ENCODE measurements at regions not wholly inside any gene's neighbourhood (a gene's known extent, or its start where the extent isn't known, plus 50 kb on each side); places are given as distances from the start of the nearest gene placed in this dataset.

DNA sequence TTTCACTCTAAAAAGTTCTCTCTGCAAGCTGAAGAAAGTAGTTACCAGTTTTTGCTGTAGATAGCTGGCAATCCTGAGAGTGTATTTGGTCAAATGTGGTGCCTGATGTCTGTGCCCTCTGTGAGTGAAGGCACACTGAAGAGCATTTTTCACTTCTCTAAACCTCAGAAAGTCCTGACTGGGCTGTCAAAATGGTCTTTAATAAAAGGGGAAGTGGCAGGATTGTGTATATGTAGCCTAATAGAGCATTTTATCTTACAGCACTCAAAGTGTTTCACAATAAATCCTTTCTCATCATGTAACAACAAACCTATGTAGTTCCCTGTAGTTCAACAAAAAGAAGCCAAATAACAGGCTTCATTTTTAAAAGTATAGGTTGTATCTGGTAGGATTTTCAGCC lies 1552.3 kb upstream of the SLC39A10 start:
- H3K9me3 ChIP-seq = no peaks in the 10 kb centered on the region
- DNase-seq = no peak
- intact Hi-C loops (cut with DNase I; ENCODE audit: low total_unique reads) = no loop called here
- no peaks in the 10 kb centered on the region for H3K27me3 ChIP-seq
- no peaks in the 10 kb centered on the region for H3K36me3 ChIP-seq
- no peak overlapping the region for H3K4me3 ChIP-seq
- no peak overlapping the region for H3K27ac ChIP-seq
- H3K4me1 ChIP-seq = no peaks in the 10 kb centered on the region
- no peak for TF ChIP-seq CTCF (IDR thresholded peaks at IDR 0.05)

DNA sequence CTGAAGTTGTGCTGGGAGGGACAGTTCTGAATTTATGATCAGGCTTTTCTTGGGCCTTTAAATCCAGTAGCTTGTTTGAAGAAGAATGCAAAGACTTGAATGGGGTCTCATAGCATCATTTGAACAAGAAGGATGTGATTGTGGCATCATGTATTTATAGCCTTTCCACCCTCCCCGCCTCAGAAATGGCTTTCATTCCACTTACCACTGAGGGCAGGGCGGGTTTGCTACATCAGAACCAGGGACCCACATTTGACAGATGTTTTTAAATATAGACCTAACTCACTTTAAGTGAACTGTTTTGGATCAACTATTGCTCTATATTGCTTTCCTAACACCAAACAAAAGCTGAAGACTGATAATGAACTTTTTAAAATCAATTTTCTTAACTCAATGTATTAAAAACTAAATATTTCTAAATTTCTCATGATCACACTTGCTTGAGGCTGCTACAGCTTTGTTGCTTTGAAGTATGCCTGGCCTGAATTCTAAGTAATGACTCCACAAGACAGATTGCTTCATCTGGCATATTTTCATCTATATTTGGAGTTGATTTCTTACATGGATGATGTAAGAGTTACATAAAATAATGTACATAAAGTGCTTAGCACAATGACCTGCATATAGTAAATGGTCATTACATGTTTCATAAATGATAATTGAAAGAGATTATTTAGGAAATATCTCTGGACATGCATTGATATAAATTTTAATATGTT lies 1552.9 kb upstream of the SLC39A10 start:
- DNase-seq = no peak
- H3K4me1 ChIP-seq = no peaks in the 10 kb centered on the region
- no peak overlapping the region for H3K4me3 ChIP-seq
- TF ChIP-seq CTCF (IDR thresholded peaks at IDR 0.05) = no peak
- intact Hi-C loops (cut with DNase I; ENCODE audit: low total_unique reads) = no loop called here
- no peaks in the 10 kb centered on the region for H3K9me3 ChIP-seq
- no peak overlapping the region for H3K27ac ChIP-seq
- H3K27me3 ChIP-seq = no peaks in the 10 kb centered on the region
- no peaks in the 10 kb centered on the region for H3K36me3 ChIP-seq

DNA sequence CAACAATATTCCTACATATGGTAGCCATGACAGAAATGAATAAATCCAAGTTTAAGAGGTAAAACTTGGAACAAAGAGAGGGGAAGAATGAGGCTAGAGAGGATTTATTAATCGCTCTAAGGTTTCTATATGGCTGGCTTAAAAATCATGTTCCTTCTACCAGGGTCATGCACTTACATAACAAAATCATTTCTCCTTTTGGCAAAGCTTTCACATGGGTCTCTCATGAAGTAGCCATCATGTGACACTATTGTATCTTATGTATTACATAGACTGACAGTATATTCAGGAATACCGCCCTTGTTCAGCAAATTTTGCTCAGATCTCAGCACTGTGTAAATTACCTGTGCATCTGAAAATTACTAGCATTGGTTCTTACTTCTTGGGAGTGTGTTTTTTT lies 1554.5 kb upstream of the SLC39A10 start:
- Histone ChIP-seq H3K27ac (no peak overlapping the region), H3K36me3 (no peaks in the 10 kb centered on the region), H3K27me3 (no peaks in the 10 kb centered on the region), H3K4me1 (no peaks in the 10 kb centered on the region), H3K4me3 (no peak overlapping the region), H3K9me3 (no peaks in the 10 kb centered on the region)
- no peak for TF ChIP-seq CTCF (IDR thresholded peaks at IDR 0.05)
- intact Hi-C loops (cut with DNase I; ENCODE audit: low total_unique reads) = no loop called here
- DNase-seq = no peak

GRCh38 chr2:194100201-194100600 lies 1556.8 kb upstream of the SLC39A10 start:
- Histone ChIP-seq H3K27me3 (no peaks in the 10 kb centered on the region), H3K4me3 (no peak overlapping the region), H3K36me3 (no peaks in the 10 kb centered on the region), H3K4me1 (no peaks in the 10 kb centered on the region), H3K9me3 (no peaks in the 10 kb centered on the region), H3K27ac (no peak overlapping the region)
- intact Hi-C loops (cut with DNase I; ENCODE audit: low total_unique reads) = no loop called here
- no peak for DNase-seq
- TF ChIP-seq CTCF (IDR thresholded peaks at IDR 0.05) = no peak

GRCh38 chr2:194096402-194096801 lies 1560.6 kb upstream of the SLC39A10 start:
- intact Hi-C loops (cut with DNase I; ENCODE audit: low total_unique reads) = no loop called here
- no peak for DNase-seq
- H3K36me3 ChIP-seq = no peaks in the 10 kb centered on the region
- no peaks in the 10 kb centered on the region for H3K4me1 ChIP-seq
- H3K9me3 ChIP-seq = no peaks in the 10 kb centered on the region
- no peak overlapping the region for H3K4me3 ChIP-seq
- no peak overlapping the region for H3K27ac ChIP-seq
- H3K27me3 ChIP-seq = no peaks in the 10 kb centered on the region
- no peak for TF ChIP-seq CTCF (IDR thresholded peaks at IDR 0.05)

DNA sequence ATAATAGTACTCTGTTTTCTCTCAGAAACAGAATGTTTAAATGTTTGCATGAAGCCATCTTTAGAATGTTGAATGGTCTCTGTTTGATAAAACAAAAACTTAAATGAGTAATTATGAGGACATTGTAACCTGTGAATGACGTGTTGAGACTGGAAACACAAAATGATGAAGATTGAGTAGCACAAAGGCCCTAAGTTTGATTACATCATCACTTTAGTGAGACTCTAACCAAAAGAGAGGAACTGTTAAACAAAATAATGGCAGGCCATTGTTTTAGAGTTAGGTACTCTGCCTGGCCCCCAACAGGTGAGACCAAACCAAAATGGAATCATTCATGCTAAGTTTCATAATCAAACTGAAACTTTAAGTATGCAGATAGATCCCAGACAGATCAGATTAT lies 1561.7 kb upstream of the SLC39A10 start:
- H3K4me3 ChIP-seq = no peak overlapping the region
- H3K9me3 ChIP-seq = no peaks in the 10 kb centered on the region
- no peaks in the 10 kb centered on the region for H3K4me1 ChIP-seq
- intact Hi-C loops (cut with DNase I; ENCODE audit: low total_unique reads) = no loop called here
- H3K36me3 ChIP-seq = no peaks in the 10 kb centered on the region
- no peak for DNase-seq
- H3K27me3 ChIP-seq = no peaks in the 10 kb centered on the region
- H3K27ac ChIP-seq = no peak overlapping the region
- TF ChIP-seq CTCF (IDR thresholded peaks at IDR 0.05) = no peak

Measured in tibial artery (tissue), 4 donors.